ENCODE measurements at regions not wholly inside any gene's neighbourhood (a gene's known extent, or its start where the extent isn't known, plus 50 kb on each side); places are given as distances from the start of the nearest gene placed in this dataset.

DNA sequence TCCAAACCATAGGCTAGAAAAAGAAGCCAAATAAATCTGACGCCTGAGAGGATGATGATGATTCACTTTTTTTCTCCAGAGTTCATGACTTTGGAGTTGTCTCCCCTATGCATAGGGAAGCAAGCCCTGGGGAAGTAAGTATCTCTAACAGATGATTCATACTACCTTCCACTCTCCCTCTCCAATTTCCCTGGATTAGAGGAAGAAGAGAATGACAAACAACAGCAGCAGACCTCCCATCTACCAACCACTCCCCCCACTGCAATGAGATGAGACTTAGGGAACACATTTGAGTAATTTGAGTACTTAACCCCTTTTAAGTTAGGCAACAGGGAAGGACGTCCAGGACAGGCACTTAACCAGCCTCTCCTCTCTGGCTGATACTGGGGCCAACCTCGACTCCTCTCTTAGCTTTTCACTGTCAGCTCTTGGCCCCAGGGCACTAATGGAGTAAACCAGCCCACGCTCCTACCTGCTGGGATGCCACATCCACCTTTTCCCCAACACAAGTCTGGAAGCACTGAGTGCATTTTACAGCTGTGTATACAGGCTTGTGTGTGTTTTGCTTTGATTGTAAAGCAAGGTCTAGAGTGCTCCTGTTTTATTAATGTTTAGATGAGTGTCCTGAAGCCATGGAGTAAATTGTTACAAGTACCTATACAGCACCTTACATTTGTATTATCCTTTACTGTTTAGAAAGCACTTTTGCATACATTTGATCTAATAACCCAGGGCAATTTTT is 180.7 kb downstream of the PHLDA1 start:
- Mint-ChIP-seq H3K36me3 (ENCODE audit: low read depth) (no peaks in the 10 kb centered on the region), H3K4me3 (no peak overlapping the region), H3K9me3 (no peaks in the 10 kb centered on the region; the same call in 2 of the 3 replicates), H3K4me1 (peaks cover 5% of the 10 kb centered on the region), H3K27me3 (ENCODE audit: insufficient read depth, low read depth, poor library complexity) (no peaks in the 10 kb centered on the region), H3K27ac (no peak overlapping the region)
- Histone ChIP-seq H3K9me2 (ENCODE audit: insufficient read depth) (peaks cover under 1% of the 10 kb centered on the region; the same call in 1 of the 2 replicates), H4K20me1 (replicated peaks; ENCODE audit: insufficient read depth) (no peaks in the 10 kb centered on the region), H3K27me3 (ENCODE audit: insufficient read depth) (no peaks in the 10 kb centered on the region), H3K4me3 (no peak overlapping the region), H3K79me2 (replicated peaks; ENCODE audit: insufficient read depth) (no peaks in the 10 kb centered on the region), H3K36me3 (ENCODE audit: insufficient read depth) (no peaks in the 10 kb centered on the region), H3K4me1 (ENCODE audit: insufficient read depth) (0 out of 2 replicates have a peak, but pooled peaks cover 3% of the 10 kb centered on the region), H3K27ac (ENCODE audit: low read depth) (no peak overlapping the region), H3K4me2 (no peak overlapping the region), H3F3A (replicated peaks; ENCODE audit: low read depth) (no peaks in the 10 kb centered on the region), H2AFZ (no peak overlapping the region)
- DNase-seq (ENCODE audit: low spot score) (no peak), ATAC-seq (no peak; the same call in 2 of the 3 replicates)
- no peak for TF ChIP-seq STAT1 (IDR thresholded peaks at IDR 0.05; ENCODE audit: unreplicated experiment)
- no peak for TF ChIP-seq ZNF114 (CRISPR knock-in tag; IDR thresholded peaks at IDR 0.05)
- TF ChIP-seq CREB1 (CRISPR knock-in tag; IDR thresholded peaks at IDR 0.05; ENCODE audit: low read depth): no peak
- no peak for TF ChIP-seq EZH2 (IDR thresholded peaks at IDR 0.05; ENCODE audit: low read depth, unreplicated experiment)
- TF ChIP-seq, protein P1, sequence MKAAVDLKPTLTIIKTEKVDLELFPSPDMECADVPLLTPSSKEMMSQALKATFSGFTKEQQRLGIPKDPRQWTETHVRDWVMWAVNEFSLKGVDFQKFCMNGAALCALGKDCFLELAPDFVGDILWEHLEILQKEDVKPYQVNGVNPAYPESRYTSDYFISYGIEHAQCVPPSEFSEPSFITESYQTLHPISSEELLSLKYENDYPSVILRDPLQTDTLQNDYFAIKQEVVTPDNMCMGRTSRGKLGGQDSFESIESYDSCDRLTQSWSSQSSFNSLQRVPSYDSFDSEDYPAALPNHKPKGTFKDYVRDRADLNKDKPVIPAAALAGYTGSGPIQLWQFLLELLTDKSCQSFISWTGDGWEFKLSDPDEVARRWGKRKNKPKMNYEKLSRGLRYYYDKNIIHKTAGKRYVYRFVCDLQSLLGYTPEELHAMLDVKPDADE (IDR thresholded peaks at IDR 0.05): no peak
- no peak for TF ChIP-seq POLR2AphosphoS5 (IDR thresholded peaks at IDR 0.05; ENCODE audit: low read depth)

DNA sequence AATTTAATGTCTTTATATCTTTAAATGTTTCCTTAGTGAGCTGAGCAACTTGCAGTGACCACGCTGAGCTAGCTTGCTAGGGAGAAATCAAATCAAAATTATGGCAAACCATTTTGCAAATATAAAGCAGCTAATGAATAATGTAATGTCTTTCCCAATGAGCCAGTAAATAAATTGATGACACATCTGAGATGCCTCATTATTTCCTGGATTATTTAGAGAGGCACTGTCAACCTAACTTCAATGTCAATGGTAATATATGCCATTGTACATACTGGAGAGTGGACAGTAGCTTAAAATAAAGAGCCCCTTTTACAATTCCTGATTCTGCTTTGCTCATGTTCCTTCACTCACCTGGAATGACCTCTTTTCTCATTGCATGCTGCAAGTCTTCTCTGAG is 182.6 kb downstream of the PHLDA1 start:
- Mint-ChIP-seq H3K27ac (no peak overlapping the region), H3K4me1 (peaks cover 5% of the 10 kb centered on the region), H3K9me3 (no peaks in the 10 kb centered on the region; the same call in 2 of the 3 replicates), H3K36me3 (ENCODE audit: low read depth) (no peaks in the 10 kb centered on the region), H3K27me3 (ENCODE audit: insufficient read depth, low read depth, poor library complexity) (peaks cover under 1% of the 10 kb centered on the region), H3K4me3 (no peak overlapping the region)
- Histone ChIP-seq H3K27me3 (ENCODE audit: insufficient read depth) (no peaks in the 10 kb centered on the region), H3K4me3 (no peak overlapping the region), H4K20me1 (replicated peaks; ENCODE audit: insufficient read depth) (no peaks in the 10 kb centered on the region), H3K4me2 (no peak overlapping the region), H3K4me1 (ENCODE audit: insufficient read depth) (no peaks in the 10 kb centered on the region), H3K79me2 (replicated peaks; ENCODE audit: insufficient read depth) (no peaks in the 10 kb centered on the region), H3K27ac (ENCODE audit: low read depth) (no peak overlapping the region), H3F3A (replicated peaks; ENCODE audit: low read depth) (no peaks in the 10 kb centered on the region), H3K9me2 (ENCODE audit: insufficient read depth) (peaks cover 7% of the 10 kb centered on the region; the same call in 1 of the 2 replicates), H3K36me3 (ENCODE audit: insufficient read depth) (no peaks in the 10 kb centered on the region), H2AFZ (peak overlapping the region; percentile 54; the same call in 1 of the 2 replicates)
- no peak for DNase-seq (ENCODE audit: low spot score)
- no peak for ATAC-seq
- no peak for TF ChIP-seq NANOG (IDR thresholded peaks at IDR 0.05; ENCODE audit: borderline replicate concordance)
- no peak for TF ChIP-seq EZH2phosphoT487 (IDR thresholded peaks at IDR 0.05; ENCODE audit: unreplicated experiment)
- TF ChIP-seq POLR2AphosphoS5 (IDR thresholded peaks at IDR 0.05; ENCODE audit: low read depth): no peak
- TF ChIP-seq JUNB (IDR thresholded peaks at IDR 0.05; ENCODE audit: unreplicated experiment): no peak
- TF ChIP-seq, protein P2, sequence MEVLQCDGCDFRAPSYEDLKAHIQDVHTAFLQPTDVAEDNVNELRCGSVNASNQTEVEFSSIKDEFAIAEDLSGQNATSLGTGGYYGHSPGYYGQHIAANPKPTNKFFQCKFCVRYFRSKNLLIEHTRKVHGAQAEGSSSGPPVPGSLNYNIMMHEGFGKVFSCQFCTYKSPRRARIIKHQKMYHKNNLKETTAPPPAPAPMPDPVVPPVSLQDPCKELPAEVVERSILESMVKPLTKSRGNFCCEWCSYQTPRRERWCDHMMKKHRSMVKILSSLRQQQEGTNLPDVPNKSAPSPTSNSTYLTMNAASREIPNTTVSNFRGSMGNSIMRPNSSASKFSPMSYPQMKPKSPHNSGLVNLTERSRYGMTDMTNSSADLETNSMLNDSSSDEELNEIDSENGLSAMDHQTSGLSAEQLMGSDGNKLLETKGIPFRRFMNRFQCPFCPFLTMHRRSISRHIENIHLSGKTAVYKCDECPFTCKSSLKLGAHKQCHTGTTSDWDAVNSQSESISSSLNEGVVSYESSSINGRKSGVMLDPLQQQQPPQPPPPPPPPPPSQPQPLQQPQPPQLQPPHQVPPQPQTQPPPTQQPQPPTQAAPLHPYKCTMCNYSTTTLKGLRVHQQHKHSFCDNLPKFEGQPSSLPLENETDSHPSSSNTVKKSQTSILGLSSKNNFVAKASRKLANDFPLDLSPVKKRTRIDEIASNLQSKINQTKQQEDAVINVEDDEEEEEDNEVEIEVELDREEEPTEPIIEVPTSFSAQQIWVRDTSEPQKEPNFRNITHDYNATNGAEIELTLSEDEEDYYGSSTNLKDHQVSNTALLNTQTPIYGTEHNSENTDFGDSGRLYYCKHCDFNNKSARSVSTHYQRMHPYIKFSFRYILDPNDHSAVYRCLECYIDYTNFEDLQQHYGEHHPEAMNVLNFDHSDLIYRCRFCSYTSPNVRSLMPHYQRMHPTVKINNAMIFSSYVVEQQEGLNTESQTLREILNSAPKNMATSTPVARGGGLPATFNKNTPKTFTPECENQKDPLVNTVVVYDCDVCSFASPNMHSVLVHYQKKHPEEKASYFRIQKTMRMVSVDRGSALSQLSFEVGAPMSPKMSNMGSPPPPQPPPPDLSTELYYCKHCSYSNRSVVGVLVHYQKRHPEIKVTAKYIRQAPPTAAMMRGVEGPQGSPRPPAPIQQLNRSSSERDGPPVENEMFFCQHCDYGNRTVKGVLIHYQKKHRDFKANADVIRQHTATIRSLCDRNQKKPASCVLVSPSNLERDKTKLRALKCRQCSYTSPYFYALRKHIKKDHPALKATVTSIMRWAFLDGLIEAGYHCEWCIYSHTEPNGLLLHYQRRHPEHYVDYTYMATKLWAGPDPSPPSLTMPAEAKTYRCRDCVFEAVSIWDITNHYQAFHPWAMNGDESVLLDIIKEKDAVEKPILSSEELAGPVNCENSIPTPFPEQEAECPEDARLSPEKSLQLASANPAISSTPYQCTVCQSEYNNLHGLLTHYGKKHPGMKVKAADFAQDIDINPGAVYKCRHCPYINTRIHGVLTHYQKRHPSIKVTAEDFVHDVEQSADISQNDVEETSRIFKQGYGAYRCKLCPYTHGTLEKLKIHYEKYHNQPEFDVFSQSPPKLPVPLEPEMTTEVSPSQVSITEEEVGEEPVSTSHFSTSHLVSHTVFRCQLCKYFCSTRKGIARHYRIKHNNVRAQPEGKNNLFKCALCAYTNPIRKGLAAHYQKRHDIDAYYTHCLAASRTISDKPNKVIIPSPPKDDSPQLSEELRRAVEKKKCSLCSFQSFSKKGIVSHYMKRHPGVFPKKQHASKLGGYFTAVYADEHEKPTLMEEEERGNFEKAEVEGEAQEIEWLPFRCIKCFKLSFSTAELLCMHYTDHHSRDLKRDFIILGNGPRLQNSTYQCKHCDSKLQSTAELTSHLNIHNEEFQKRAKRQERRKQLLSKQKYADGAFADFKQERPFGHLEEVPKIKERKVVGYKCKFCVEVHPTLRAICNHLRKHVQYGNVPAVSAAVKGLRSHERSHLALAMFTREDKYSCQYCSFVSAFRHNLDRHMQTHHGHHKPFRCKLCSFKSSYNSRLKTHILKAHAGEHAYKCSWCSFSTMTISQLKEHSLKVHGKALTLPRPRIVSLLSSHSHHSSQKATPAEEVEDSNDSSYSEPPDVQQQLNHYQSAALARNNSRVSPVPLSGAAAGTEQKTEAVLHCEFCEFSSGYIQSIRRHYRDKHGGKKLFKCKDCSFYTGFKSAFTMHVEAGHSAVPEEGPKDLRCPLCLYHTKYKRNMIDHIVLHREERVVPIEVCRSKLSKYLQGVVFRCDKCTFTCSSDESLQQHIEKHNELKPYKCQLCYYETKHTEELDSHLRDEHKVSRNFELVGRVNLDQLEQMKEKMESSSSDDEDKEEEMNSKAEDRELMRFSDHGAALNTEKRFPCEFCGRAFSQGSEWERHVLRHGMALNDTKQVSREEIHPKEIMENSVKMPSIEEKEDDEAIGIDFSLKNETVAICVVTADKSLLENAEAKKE (CRISPR knock-in tag; IDR thresholded peaks at IDR 0.05): no peak
- no peak for TF ChIP-seq CREB1 (CRISPR knock-in tag; IDR thresholded peaks at IDR 0.05; ENCODE audit: low read depth)
- TF ChIP-seq, protein P3, sequence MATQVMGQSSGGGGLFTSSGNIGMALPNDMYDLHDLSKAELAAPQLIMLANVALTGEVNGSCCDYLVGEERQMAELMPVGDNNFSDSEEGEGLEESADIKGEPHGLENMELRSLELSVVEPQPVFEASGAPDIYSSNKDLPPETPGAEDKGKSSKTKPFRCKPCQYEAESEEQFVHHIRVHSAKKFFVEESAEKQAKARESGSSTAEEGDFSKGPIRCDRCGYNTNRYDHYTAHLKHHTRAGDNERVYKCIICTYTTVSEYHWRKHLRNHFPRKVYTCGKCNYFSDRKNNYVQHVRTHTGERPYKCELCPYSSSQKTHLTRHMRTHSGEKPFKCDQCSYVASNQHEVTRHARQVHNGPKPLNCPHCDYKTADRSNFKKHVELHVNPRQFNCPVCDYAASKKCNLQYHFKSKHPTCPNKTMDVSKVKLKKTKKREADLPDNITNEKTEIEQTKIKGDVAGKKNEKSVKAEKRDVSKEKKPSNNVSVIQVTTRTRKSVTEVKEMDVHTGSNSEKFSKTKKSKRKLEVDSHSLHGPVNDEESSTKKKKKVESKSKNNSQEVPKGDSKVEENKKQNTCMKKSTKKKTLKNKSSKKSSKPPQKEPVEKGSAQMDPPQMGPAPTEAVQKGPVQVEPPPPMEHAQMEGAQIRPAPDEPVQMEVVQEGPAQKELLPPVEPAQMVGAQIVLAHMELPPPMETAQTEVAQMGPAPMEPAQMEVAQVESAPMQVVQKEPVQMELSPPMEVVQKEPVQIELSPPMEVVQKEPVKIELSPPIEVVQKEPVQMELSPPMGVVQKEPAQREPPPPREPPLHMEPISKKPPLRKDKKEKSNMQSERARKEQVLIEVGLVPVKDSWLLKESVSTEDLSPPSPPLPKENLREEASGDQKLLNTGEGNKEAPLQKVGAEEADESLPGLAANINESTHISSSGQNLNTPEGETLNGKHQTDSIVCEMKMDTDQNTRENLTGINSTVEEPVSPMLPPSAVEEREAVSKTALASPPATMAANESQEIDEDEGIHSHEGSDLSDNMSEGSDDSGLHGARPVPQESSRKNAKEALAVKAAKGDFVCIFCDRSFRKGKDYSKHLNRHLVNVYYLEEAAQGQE (IDR thresholded peaks at IDR 0.05; ENCODE audit: unreplicated experiment): no peak

Measured in GM23338 (cell line).